CD14-positive monocyte (primary cell): ENCODE measurements at regions not wholly inside any gene's neighbourhood (a gene's known extent, or its start where the extent isn't known, plus 50 kb on each side); places are given as distances from the start of the nearest gene placed in this dataset.

Experiments used
- DNase-seq, 3 donors: peaks; one replicate each; pipeline ENCODE4 v3.0.0-alpha.2; 2011 to 2022
- H2AFZ ChIP-seq: 2 replicates; pipeline ENCODE4 v1.6.0; 2012; ENCODE audit warnings: mild to moderate bottlenecking, low read depth, low read length, inconsistent platforms; ENCODE audit not compliant: insufficient read depth, poor library complexity, severe bottlenecking
- H3K27ac ChIP-seq, 2 donors: 1 replicate in 1 of 2; 2 replicates in 1 of 2; pipeline ENCODE4 v1.5.1; 2012 to 2013; ENCODE audit warnings: low read length in 2 of 2, control low read depth in 1 of 2, inconsistent platforms in 1 of 2, low read depth in 1 of 2, mild to moderate bottlenecking in 1 of 2
- H3K27me3 ChIP-seq, 2 donors: one replicate each; pipeline versions ENCODE4 v1.6.0 to v1.6.1; 2011 to 2013; ENCODE audit warnings: low read length in 2 of 2; ENCODE audit not compliant: control insufficient read depth in 2 of 2, insufficient read depth in 2 of 2
- H3K36me3 ChIP-seq, 2 donors: replicated peaks in 1 of 2; 1 replicate in 1 of 2; 2 replicates in 1 of 2; pipeline versions ENCODE4 v1.5.1 to v1.6.1; 2012 to 2013; ENCODE audit warnings: low read length in 2 of 2, control low read depth in 1 of 2, inconsistent platforms in 1 of 2, mild to moderate bottlenecking in 1 of 2; ENCODE audit not compliant: insufficient read depth in 2 of 2, control insufficient read depth in 1 of 2
- H3K4me1 ChIP-seq, 2 donors: 1 replicate in 1 of 2; 2 replicates in 1 of 2; pipeline versions ENCODE4 v1.5.1 to v1.6.1; 2012 to 2013; ENCODE audit warnings: low read length in 2 of 2, control low read depth in 1 of 2, inconsistent platforms in 1 of 2, mild to moderate bottlenecking in 1 of 2, moderate library complexity in 1 of 2; ENCODE audit not compliant: insufficient read depth in 2 of 2, control insufficient read depth in 1 of 2
- H3K4me2 ChIP-seq: replicated peaks from 2 replicates; pipeline ENCODE3; 2012; ENCODE audit warnings: low read length, moderate library complexity, mild to moderate bottlenecking; ENCODE audit not compliant: poor library complexity, severe bottlenecking; ENCODE audit errors: extremely low read depth
- H3K4me3 ChIP-seq, 3 experiments: fragments of 200-600 bp in 1 of 3; sonication (generic) in 1 of 3; replicated peaks in 1 of 3; 1 replicate in 2 of 3; 2 replicates in 1 of 3; pipeline ENCODE4 v1.5.1; 2011 to 2013; ENCODE audit warnings: low read length in 3 of 3, mild to moderate bottlenecking in 3 of 3, control low read depth in 2 of 3, low read depth in 2 of 3, inconsistent platforms in 1 of 3, moderate library complexity in 1 of 3
- H3K79me2 ChIP-seq: 2 replicates; pipeline ENCODE4 v1.6.0; 2012; ENCODE audit warnings: mild to moderate bottlenecking, control low read depth, inconsistent platforms, low read length, moderate library complexity; ENCODE audit not compliant: insufficient read depth
- H3K9ac ChIP-seq: 2 replicates; pipeline ENCODE4 v1.6.0; 2017; ENCODE audit warnings: low read length, mild to moderate bottlenecking; ENCODE audit not compliant: insufficient read depth, poor library complexity, severe bottlenecking
- H3K9me3 ChIP-seq, 2 donors: replicated peaks in 1 of 2; 1 replicate in 1 of 2; 2 replicates in 1 of 2; pipeline versions ENCODE4 v1.5.1 to v1.6.1; 2012 to 2013; ENCODE audit warnings: low read length in 2 of 2, control low read depth in 1 of 2; ENCODE audit not compliant: control insufficient read depth in 1 of 2, insufficient read depth in 1 of 2
- H4K20me1 ChIP-seq: 2 replicates; pipeline ENCODE4 v1.6.0; 2012; ENCODE audit warnings: mild to moderate bottlenecking, low read length, control low read depth, moderate library complexity; ENCODE audit not compliant: insufficient read depth
- H3K27ac Mint-ChIP-seq, 7 donors: one replicate each; pipeline ENCODE4 v1.8.0; 2020; ENCODE audit warnings: mild to moderate bottlenecking in 7 of 7, mixed read lengths in 7 of 7, moderate library complexity in 6 of 7, inconsistent platforms in 2 of 7
- H3K27me3 Mint-ChIP-seq, 3 donors: one replicate each; pipeline ENCODE4 v1.8.0; 2021 to 2022; ENCODE audit warnings: low read depth in 3 of 3, mild to moderate bottlenecking in 3 of 3, mixed read lengths in 3 of 3, moderate library complexity in 3 of 3, inconsistent platforms in 1 of 3
- H3K36me3 Mint-ChIP-seq, 2 donors: one replicate each; pipeline ENCODE4 v1.8.0; 2020; ENCODE audit warnings: mixed read lengths in 2 of 2, inconsistent platforms in 1 of 2, mild to moderate bottlenecking in 1 of 2
- H3K4me1 Mint-ChIP-seq: one replicate; pipeline ENCODE4 v1.8.0; 2020; ENCODE audit warnings: mild to moderate bottlenecking, mixed read lengths
- H3K4me3 Mint-ChIP-seq, 2 donors: one replicate each; pipeline ENCODE4 v1.8.0; 2020; ENCODE audit warnings: mild to moderate bottlenecking in 2 of 2, mixed read lengths in 2 of 2, moderate library complexity in 1 of 2
- H3K9me3 Mint-ChIP-seq, 7 donors: one replicate each; pipeline ENCODE4 v1.8.0; 2020 to 2022; ENCODE audit warnings: mixed read lengths in 7 of 7, mild to moderate bottlenecking in 6 of 7, moderate library complexity in 6 of 7, inconsistent platforms in 2 of 7
- WGBS: methylation state at CpG from one replicate; pipeline ENCODE4 v1.1.5; 2013; ENCODE audit warnings: missing lambda C conversion rate; ENCODE audit not compliant: insufficient coverage; 5-methylcytosine and 5-hydroxymethylcytosine counted together
- intact Hi-C, 2 donors: fragments of 100-400 bp; cut with micrococcal nuclease; formaldehyde crosslinking; loops; one replicate each; pipeline versions ENCODE4 v1.15.0 to v1.15.1; 2023
- TF ChIP-seq, protein P1 (sequence below): fragments of 200-600 bp; IDR thresholded peaks from one replicate; pipeline ENCODE4 v1.8.0; 2022; ENCODE audit warnings: antibody characterized with exemption, mild to moderate bottlenecking

DNA sequence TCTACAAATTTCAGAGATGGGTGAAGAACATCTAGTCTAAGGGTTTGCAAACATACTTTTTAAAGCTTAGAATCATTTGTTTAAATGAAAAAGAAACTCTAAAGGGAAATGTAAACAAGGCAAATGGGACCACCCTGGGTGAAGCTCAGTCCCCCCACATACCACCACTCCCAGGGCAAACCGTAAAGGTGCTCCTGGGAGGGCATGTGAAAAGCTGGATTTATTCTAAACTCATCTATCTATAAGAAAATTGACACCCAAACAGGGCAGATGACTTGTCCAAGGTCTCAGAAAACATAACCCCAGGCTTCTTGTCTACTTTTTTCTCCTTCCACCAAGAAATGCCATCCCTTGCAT is 223.3 kb upstream of the PRKCQ start:
- no peak overlapping the region for H3K4me3 Mint-ChIP-seq
- Histone ChIP-seq H4K20me1 (no peaks in the 10 kb centered on the region), H3K27me3 (no peaks in the 10 kb centered on the region), H3K36me3 (no peaks in the 10 kb centered on the region), H3K4me3 (no peak overlapping the region), H3K4me1 (peaks cover 0 to 3% of the 10 kb centered on the region in 2 donors), H3K9ac (no peak overlapping the region), H3K27ac (no peak overlapping the region), H3K9me3 (no peaks in the 10 kb centered on the region), H3K79me2 (no peaks in the 10 kb centered on the region), H2AFZ (no peak overlapping the region), H3K4me2 (no peak overlapping the region)
- TF ChIP-seq, protein P1, sequence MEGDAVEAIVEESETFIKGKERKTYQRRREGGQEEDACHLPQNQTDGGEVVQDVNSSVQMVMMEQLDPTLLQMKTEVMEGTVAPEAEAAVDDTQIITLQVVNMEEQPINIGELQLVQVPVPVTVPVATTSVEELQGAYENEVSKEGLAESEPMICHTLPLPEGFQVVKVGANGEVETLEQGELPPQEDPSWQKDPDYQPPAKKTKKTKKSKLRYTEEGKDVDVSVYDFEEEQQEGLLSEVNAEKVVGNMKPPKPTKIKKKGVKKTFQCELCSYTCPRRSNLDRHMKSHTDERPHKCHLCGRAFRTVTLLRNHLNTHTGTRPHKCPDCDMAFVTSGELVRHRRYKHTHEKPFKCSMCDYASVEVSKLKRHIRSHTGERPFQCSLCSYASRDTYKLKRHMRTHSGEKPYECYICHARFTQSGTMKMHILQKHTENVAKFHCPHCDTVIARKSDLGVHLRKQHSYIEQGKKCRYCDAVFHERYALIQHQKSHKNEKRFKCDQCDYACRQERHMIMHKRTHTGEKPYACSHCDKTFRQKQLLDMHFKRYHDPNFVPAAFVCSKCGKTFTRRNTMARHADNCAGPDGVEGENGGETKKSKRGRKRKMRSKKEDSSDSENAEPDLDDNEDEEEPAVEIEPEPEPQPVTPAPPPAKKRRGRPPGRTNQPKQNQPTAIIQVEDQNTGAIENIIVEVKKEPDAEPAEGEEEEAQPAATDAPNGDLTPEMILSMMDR = no peak
- peaks cover 0 to 12% (median 3%) of the 10 kb centered on the region in 7 donors for H3K9me3 Mint-ChIP-seq
- no peak for DNase-seq
- intact Hi-C loops = no loop called here
- H3K27me3 Mint-ChIP-seq = peaks cover 0 to 3% (median 0%) of the 10 kb centered on the region in 3 donors
- peaks cover 10% of the 10 kb centered on the region for H3K4me1 Mint-ChIP-seq
- no CpG with 5 or more reads among the region's 1 CpG for WGBS
- no peaks in the 10 kb centered on the region for H3K36me3 Mint-ChIP-seq
- no peak overlapping the region for H3K27ac Mint-ChIP-seq

DNA sequence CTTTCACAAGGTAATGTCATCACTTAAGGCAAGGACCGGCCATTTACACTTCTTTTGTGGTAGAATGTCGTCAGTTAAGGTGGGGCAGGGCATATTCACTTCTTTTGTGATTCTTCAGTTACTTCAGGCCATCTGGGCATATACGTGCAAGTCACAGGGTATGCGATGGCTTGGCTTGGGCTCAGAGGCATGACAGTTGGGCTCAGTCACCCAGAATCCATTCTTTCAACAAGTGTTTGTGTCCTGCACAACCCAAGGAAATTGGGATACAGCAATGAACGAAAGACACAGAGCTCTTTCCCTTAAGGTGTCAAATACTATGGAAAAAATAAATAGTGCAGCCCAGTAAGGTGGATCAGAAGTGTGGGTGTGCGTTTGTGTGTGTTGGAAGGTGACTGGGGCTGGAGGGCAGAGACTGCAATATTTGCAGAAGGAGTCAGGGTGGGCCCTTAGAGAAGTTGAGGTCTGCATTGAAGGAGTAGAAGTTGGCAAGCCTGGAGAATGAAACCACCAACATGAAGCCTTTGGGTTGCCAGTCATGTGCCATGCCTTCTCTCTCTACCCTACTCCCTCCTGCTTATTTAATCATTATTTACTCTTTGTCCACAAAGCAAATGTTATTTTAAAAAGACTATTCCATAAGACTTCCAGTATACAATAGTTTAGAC is 222.8 kb upstream of the PRKCQ start:
- no peaks in the 10 kb centered on the region for H3K79me2 ChIP-seq
- no peaks in the 10 kb centered on the region for H3K36me3 Mint-ChIP-seq
- no peak overlapping the region for H3K4me3 ChIP-seq
- intact Hi-C loops = no loop called here
- no peak overlapping the region for H3K27ac ChIP-seq
- 90% methylated on average over 3 of the region's 6 CpGs for WGBS
- H3K9ac ChIP-seq = no peak overlapping the region
- TF ChIP-seq, protein P1 = no peak
- no peak overlapping the region for H3K4me2 ChIP-seq
- H3K9me3 ChIP-seq = no peaks in the 10 kb centered on the region
- peaks cover 0 to 12% (median 3%) of the 10 kb centered on the region in 7 donors for H3K9me3 Mint-ChIP-seq
- peaks cover 0 to 3% (median 0%) of the 10 kb centered on the region in 3 donors for H3K27me3 Mint-ChIP-seq
- H3K4me1 ChIP-seq = peaks cover 0 to 3% of the 10 kb centered on the region in 2 donors
- peaks cover 10% of the 10 kb centered on the region for H3K4me1 Mint-ChIP-seq
- no peak overlapping the region for H2AFZ ChIP-seq
- peak overlapping the region in 1 of 2 donors; percentile 22 for H3K4me3 Mint-ChIP-seq
- no peaks in the 10 kb centered on the region for H3K27me3 ChIP-seq
- H3K27ac Mint-ChIP-seq = no peak overlapping the region
- no peak for DNase-seq
- H4K20me1 ChIP-seq = no peaks in the 10 kb centered on the region
- no peaks in the 10 kb centered on the region for H3K36me3 ChIP-seq
